ENCODE measurements at regions not wholly inside any gene's neighbourhood (a gene's known extent, or its start where the extent isn't known, plus 50 kb on each side); places are given as distances from the start of the nearest gene placed in this dataset.

GRCh38 chr16:79723583-79724168 is 123.1 kb upstream of the MAF start:
- Mint-ChIP-seq H3K27ac (no peak overlapping the region), H3K36me3 (peaks cover 3% of the 10 kb centered on the region), H3K4me1 (no peaks in the 10 kb centered on the region), H3K27me3 (no peaks in the 10 kb centered on the region), H3K9me3 (peaks cover 0 to 7% (median 3%) of the 10 kb centered on the region in 7 donors), H3K4me3 (no peak overlapping the region)
- Histone ChIP-seq H3K27ac (ENCODE audit: insufficient read depth, low read length, poor library complexity, severe bottlenecking) (no peak overlapping the region), H3K27me3 (ENCODE audit: control insufficient read depth, insufficient read depth, low read length) (no peaks in the 10 kb centered on the region), H3K9me3 (ENCODE audit: control insufficient read depth in 2 of 2, low read length in 2 of 2) (no peaks in the 10 kb centered on the region), H3K36me3 (ENCODE audit: control insufficient read depth, insufficient read depth, low read length) (no peaks in the 10 kb centered on the region), H3K4me3 (ENCODE audit: low read depth, low read length) (no peak overlapping the region), H3K4me1 (ENCODE audit: control insufficient read depth, insufficient read depth, low read length, poor library complexity, severe bottlenecking) (no peaks in the 10 kb centered on the region)
- DNase-seq (no peak), ATAC-seq (ENCODE audit: low read depth in 2 of 2) (no peak)

GRCh38 chr16:79721270-79721669 is 120.7 kb upstream of the MAF start:
- H3K36me3 Mint-ChIP-seq, result peaks cover 3% of the 10 kb centered on the region
- H3K4me3 Mint-ChIP-seq, result no peak overlapping the region
- ATAC-seq (ENCODE audit: low read depth in 2 of 2) (no peak), DNase-seq (no peak)
- peaks cover 0 to 7% (median 0%) of the 10 kb centered on the region in 7 donors for H3K9me3 Mint-ChIP-seq
- Histone ChIP-seq H3K9me3 (ENCODE audit: control insufficient read depth in 2 of 2, low read length in 2 of 2) (no peaks in the 10 kb centered on the region), H3K27me3 (ENCODE audit: control insufficient read depth, insufficient read depth, low read length) (no peaks in the 10 kb centered on the region), H3K4me3 (ENCODE audit: low read depth, low read length) (no peak overlapping the region), H3K27ac (ENCODE audit: insufficient read depth, low read length, poor library complexity, severe bottlenecking) (no peak overlapping the region), H3K36me3 (ENCODE audit: control insufficient read depth, insufficient read depth, low read length) (no peaks in the 10 kb centered on the region), H3K4me1 (ENCODE audit: control insufficient read depth, insufficient read depth, low read length, poor library complexity, severe bottlenecking) (no peaks in the 10 kb centered on the region)
- peaks cover 0 to 7% (median 2%) of the 10 kb centered on the region in 4 donors for H3K4me1 Mint-ChIP-seq
- no peak overlapping the region for H3K27ac Mint-ChIP-seq
- peaks cover 10% of the 10 kb centered on the region for H3K27me3 Mint-ChIP-seq

GRCh38 chr16:79717333-79718137 is 117.0 kb upstream of the MAF start:
- Histone ChIP-seq H3K27ac (ENCODE audit: insufficient read depth, low read length, poor library complexity, severe bottlenecking) (no peak overlapping the region), H3K4me3 (ENCODE audit: low read depth, low read length) (no peak overlapping the region), H3K4me1 (ENCODE audit: control insufficient read depth, insufficient read depth, low read length, poor library complexity, severe bottlenecking) (no peaks in the 10 kb centered on the region), H3K36me3 (ENCODE audit: control insufficient read depth, insufficient read depth, low read length) (no peaks in the 10 kb centered on the region), H3K27me3 (ENCODE audit: control insufficient read depth, insufficient read depth, low read length) (no peaks in the 10 kb centered on the region), H3K9me3 (ENCODE audit: control insufficient read depth in 2 of 2, low read length in 2 of 2) (no peaks in the 10 kb centered on the region)
- ATAC-seq (ENCODE audit: low read depth in 2 of 2), result no peak
- Mint-ChIP-seq H3K9me3 (peaks cover 0 to 7% (median 3%) of the 10 kb centered on the region in 7 donors), H3K4me3 (no peak overlapping the region), H3K4me1 (peaks cover 0 to 7% (median 2%) of the 10 kb centered on the region in 4 donors), H3K27ac (no peak overlapping the region), H3K36me3 (peaks cover 3% of the 10 kb centered on the region), H3K27me3 (peaks cover 10% of the 10 kb centered on the region)
- DNase-seq, result no peak

GRCh38 chr16:79716645-79717332 is 116.3 kb upstream of the MAF start:
- H3K27me3 ChIP-seq (ENCODE audit: control insufficient read depth, insufficient read depth, low read length), result peaks cover 2% of the 10 kb centered on the region
- Mint-ChIP-seq H3K4me3 (no peak overlapping the region), H3K4me1 (peaks cover 0 to 7% (median 2%) of the 10 kb centered on the region in 4 donors), H3K27me3 (peaks cover 10% of the 10 kb centered on the region), H3K9me3 (peaks cover 0 to 6% (median 0%) of the 10 kb centered on the region in 7 donors), H3K27ac (no peak overlapping the region), H3K36me3 (no peaks in the 10 kb centered on the region)
- H3K9me3 ChIP-seq (ENCODE audit: control insufficient read depth in 2 of 2, low read length in 2 of 2), result no peaks in the 10 kb centered on the region
- no peak overlapping the region for H3K27ac ChIP-seq (ENCODE audit: insufficient read depth, low read length, poor library complexity, severe bottlenecking)
- H3K4me1 ChIP-seq (ENCODE audit: control insufficient read depth, insufficient read depth, low read length, poor library complexity, severe bottlenecking), result no peaks in the 10 kb centered on the region
- DNase-seq (peak in 1 of 3 donors; percentile 16), ATAC-seq (ENCODE audit: low read depth in 2 of 2) (no peak)
- no peaks in the 10 kb centered on the region for H3K36me3 ChIP-seq (ENCODE audit: control insufficient read depth, insufficient read depth, low read length)
- no peak overlapping the region for H3K4me3 ChIP-seq (ENCODE audit: low read depth, low read length)

GRCh38 chr16:79715061-79715460 is 114.5 kb upstream of the MAF start:
- Histone ChIP-seq H3K27ac (ENCODE audit: insufficient read depth, low read length, poor library complexity, severe bottlenecking) (no peak overlapping the region), H3K4me3 (ENCODE audit: low read depth, low read length) (no peak overlapping the region), H3K27me3 (ENCODE audit: control insufficient read depth, insufficient read depth, low read length) (peaks cover 2% of the 10 kb centered on the region), H3K36me3 (ENCODE audit: control insufficient read depth, insufficient read depth, low read length) (no peaks in the 10 kb centered on the region), H3K4me1 (ENCODE audit: control insufficient read depth, insufficient read depth, low read length, poor library complexity, severe bottlenecking) (no peaks in the 10 kb centered on the region), H3K9me3 (ENCODE audit: control insufficient read depth in 2 of 2, low read length in 2 of 2) (no peaks in the 10 kb centered on the region)
- no peak overlapping the region for H3K27ac Mint-ChIP-seq
- H3K9me3 Mint-ChIP-seq, result peaks cover 0 to 3% (median 0%) of the 10 kb centered on the region in 7 donors
- peaks cover 10% of the 10 kb centered on the region for H3K27me3 Mint-ChIP-seq
- ATAC-seq (ENCODE audit: low read depth in 2 of 2) (no peak), DNase-seq (no peak)
- no peak overlapping the region for H3K4me3 Mint-ChIP-seq
- H3K4me1 Mint-ChIP-seq, result peaks cover 0 to 7% (median 2%) of the 10 kb centered on the region in 4 donors
- no peaks in the 10 kb centered on the region for H3K36me3 Mint-ChIP-seq

- H3K4me3 Mint-ChIP-seq, result no peak overlapping the region
- no peak for DNase-seq
- H3K4me1 Mint-ChIP-seq, result peaks cover 0 to 7% (median 2%) of the 10 kb centered on the region in 4 donors
- H3K9me3 Mint-ChIP-seq, result peaks cover 0 to 3% (median 0%) of the 10 kb centered on the region in 7 donors
- H3K4me1 ChIP-seq (ENCODE audit: control insufficient read depth, insufficient read depth, low read length, poor library complexity, severe bottlenecking), result no peaks in the 10 kb centered on the region
- H3K27me3 ChIP-seq (ENCODE audit: control insufficient read depth, insufficient read depth, low read length), result peaks cover 2% of the 10 kb centered on the region
- H3K36me3 ChIP-seq (ENCODE audit: control insufficient read depth, insufficient read depth, low read length), result no peaks in the 10 kb centered on the region
- H3K27ac ChIP-seq (ENCODE audit: insufficient read depth, low read length, poor library complexity, severe bottlenecking), result no peak overlapping the region
- no peaks in the 10 kb centered on the region for H3K36me3 Mint-ChIP-seq
- peaks cover 10% of the 10 kb centered on the region for H3K27me3 Mint-ChIP-seq
- H3K9me3 ChIP-seq (ENCODE audit: control insufficient read depth in 2 of 2, low read length in 2 of 2), result no peaks in the 10 kb centered on the region
- H3K27ac Mint-ChIP-seq, result no peak overlapping the region
- H3K4me3 ChIP-seq (ENCODE audit: low read depth, low read length), result no peak overlapping the region
- no peak for ATAC-seq (ENCODE audit: low read depth in 2 of 2)
Measured at GRCh38 chr16:79714440-79714839, 113.9 kb upstream of the MAF start.

- Mint-ChIP-seq H3K4me3 (no peak overlapping the region), H3K27me3 (peaks cover 10% of the 10 kb centered on the region), H3K4me1 (peaks cover 0 to 7% (median 2%) of the 10 kb centered on the region in 4 donors), H3K9me3 (peaks cover 0 to 3% (median 0%) of the 10 kb centered on the region in 7 donors), H3K36me3 (no peaks in the 10 kb centered on the region), H3K27ac (no peak overlapping the region)
- Histone ChIP-seq H3K4me1 (ENCODE audit: control insufficient read depth, insufficient read depth, low read length, poor library complexity, severe bottlenecking) (no peaks in the 10 kb centered on the region), H3K27me3 (ENCODE audit: control insufficient read depth, insufficient read depth, low read length) (peaks cover 2% of the 10 kb centered on the region), H3K4me3 (ENCODE audit: low read depth, low read length) (no peak overlapping the region), H3K36me3 (ENCODE audit: control insufficient read depth, insufficient read depth, low read length) (no peaks in the 10 kb centered on the region), H3K27ac (ENCODE audit: insufficient read depth, low read length, poor library complexity, severe bottlenecking) (no peak overlapping the region), H3K9me3 (ENCODE audit: control insufficient read depth in 2 of 2, low read length in 2 of 2) (no peaks in the 10 kb centered on the region)
- no peak for DNase-seq
- no peak for ATAC-seq (ENCODE audit: low read depth in 2 of 2)
Measured at GRCh38 chr16:79713609-79714309, 113.2 kb upstream of the MAF start.

All from CD4-positive, CD25-positive, alpha-beta regulatory T cell (primary cell).